Heart right ventricle (tissue), 16 donors: ENCODE measurements at regions not wholly inside any gene's neighbourhood (a gene's known extent, or its start where the extent isn't known, plus 50 kb on each side); places are given as distances from the start of the nearest gene placed in this dataset.

Experiments
- ATAC-seq, 8 donors: fragments of 200-7000 bp; cut with Tn5 transposase; one replicate each; pipeline ENCODE4 v1.9.1; 2020; ENCODE audit warnings: mild to moderate bottlenecking in 8 of 8, moderate library complexity in 8 of 8, moderate number of reproducible peaks in 1 of 8
- DNase-seq, 2 donors: peaks; one replicate each; pipeline ENCODE4 v3.0.0-alpha.2; 2020
- H3K27ac ChIP-seq, 10 donors: fragments of 200-600 bp; sonication (generic) in 2 of 10; one replicate each; pipeline versions ENCODE4 v1.5.0 to v1.8.0; 2020 to 2022; ENCODE audit warnings: mild to moderate bottlenecking in 3 of 10
- H3K27me3 ChIP-seq, 7 donors: fragments of 200-600 bp; one replicate each; pipeline ENCODE4 v1.8.0; 2021 to 2022; ENCODE audit warnings: mild to moderate bottlenecking in 2 of 7
- H3K36me3 ChIP-seq, 9 donors: fragments of 200-600 bp; sonication (generic) in 1 of 9; one replicate each; pipeline versions ENCODE4 v1.5.0 to v1.8.0; 2020 to 2022; ENCODE audit warnings: mild to moderate bottlenecking in 2 of 9
- H3K4me1 ChIP-seq, 9 donors: fragments of 200-600 bp; sonication (generic) in 1 of 9; one replicate each; pipeline versions ENCODE4 v1.5.0 to v1.8.0; 2020 to 2022; ENCODE audit warnings: mild to moderate bottlenecking in 4 of 9
- H3K4me3 ChIP-seq, 10 donors: fragments of 200-600 bp; sonication (generic) in 2 of 10; one replicate each; pipeline versions ENCODE4 v1.5.0 to v1.8.0; 2020 to 2022; ENCODE audit warnings: mild to moderate bottlenecking in 7 of 10, moderate library complexity in 2 of 10
- H3K9me3 ChIP-seq, 11 donors: fragments of 200-600 bp in 10 of 11; sonication (generic) in 2 of 11; one replicate each; pipeline versions ENCODE4 v1.5.0 to v1.8.0; 2013 to 2022; ENCODE audit warnings: mild to moderate bottlenecking in 2 of 11, control low read depth in 1 of 11, moderate library complexity in 1 of 11
- CTCF ChIP-seq, 9 donors: fragments of 200-600 bp; sonication (generic) in 2 of 9; IDR thresholded peaks; one replicate each; pipeline versions ENCODE4 v1.5.0 to v1.8.0; 2021 to 2022; ENCODE audit warnings: antibody characterized with exemption in 9 of 9, mild to moderate bottlenecking in 5 of 9, moderate library complexity in 1 of 9
- WGBS, 2 donors: extraction: QIAGEN DNeasy Blood & Tissue Kit; methylation state at CpG; one replicate each; pipeline ENCODE4 v1.1.7; 2013; ENCODE audit warnings: inconsistent platforms in 1 of 2; 5-methylcytosine and 5-hydroxymethylcytosine counted together
- intact Hi-C, 10 donors: fragments of 100-400 bp; cut with DNase I; formaldehyde crosslinking; loops; one replicate each; pipeline versions ENCODE4 v1.11.1 to v1.14.2; 2022
- donor health status: Arrhythmogenic right ventricular cardiomyopathy.
- donor health status: ischemic (EF 13 %, LVEDD 7.1; RV severe dilation, severe dysfunction).
- donor health status: healthy with polysubstance abuse.
- donor health status: DM: no; HTN: yes; CAD: no.
- donor health status: DM: no; HTN: no; CAD: no.
- donor health status: ischemic (EF 25% LVEDD 6.9; RV normal size, moderate dysfunction).
- donor health status: ischemic (EF 25% LVEDD 5.7; RV mildly dilated, moderate dysfunction).
- donor health status: healthy.
- donor health status: DM: yes; HTN: yes; CAD: no.
- donor health status: Ischemic cardiomyopathy.
- donor health status: ischemic (EF 35%, LVEDD 5.7; RV mildly dilated, moderate dysfunction).
- donor health status: nonischemic (EF 11% LVEDD 7.7; RV severe dilation, severe dysfunction).
- donor health status: DM: yes; HTN: yes; CAD: no.
- donor health status: PGD.
- donor health status: ischemic (EF 29% LVEDD 5.4; RV normal size, mild dysfunction).
- donor health status: nonischemic (EF 23%, LVEDD 6.1; RV moderate dilation, normal function).

- Histone ChIP-seq H3K27ac (no peak overlapping the region), H3K4me3 (no peak overlapping the region), H3K36me3 (no peaks in the 10 kb centered on the region), H3K27me3 (no peaks in the 10 kb centered on the region), H3K4me1 (no peaks in the 10 kb centered on the region), H3K9me3 (peaks cover 0 to 13% (median 0%) of the 10 kb centered on the region in 11 donors)
- 57 to 59% methylated on average over 3 of the region's 3 CpGs for WGBS, 2 donors
- ATAC-seq, result no peak
- TF ChIP-seq CTCF (IDR thresholded peaks at IDR 0.05), result peak in 4 of 9 donors; percentile 5 to 28 (median 16)
- no peak for DNase-seq
- intact Hi-C loops, result no loop called here
These were observed 647.8 kb upstream of the KLHL29 start for GRCh38 chr2:22737144-22737543.

GRCh38 chr2:22741216-22741615 lies 643.8 kb upstream of the KLHL29 start:
- Histone ChIP-seq H3K27ac (no peak overlapping the region), H3K9me3 (no peaks in the 10 kb centered on the region), H3K4me1 (no peaks in the 10 kb centered on the region), H3K4me3 (no peak overlapping the region), H3K27me3 (no peaks in the 10 kb centered on the region), H3K36me3 (no peaks in the 10 kb centered on the region)
- intact Hi-C loops, result no loop called here
- WGBS, 2 donors, result 20% methylated on average over 3 of the region's 3 CpGs
- ATAC-seq, result no peak
- DNase-seq, result no peak
- TF ChIP-seq CTCF (IDR thresholded peaks at IDR 0.05), result no peak

- 86 to 95% methylated on average over 1 of the region's 1 CpG for WGBS, 2 donors
- no peak for TF ChIP-seq CTCF (IDR thresholded peaks at IDR 0.05)
- intact Hi-C loops, result no loop called here
- Histone ChIP-seq H3K27ac (no peak overlapping the region), H3K9me3 (no peaks in the 10 kb centered on the region), H3K4me1 (no peaks in the 10 kb centered on the region), H3K36me3 (no peaks in the 10 kb centered on the region), H3K27me3 (no peaks in the 10 kb centered on the region), H3K4me3 (no peak overlapping the region)
- no peak for ATAC-seq
- no peak for DNase-seq
These were observed 636.1 kb upstream of the KLHL29 start for GRCh38 chr2:22748909-22749308.

- no peaks in the 10 kb centered on the region for H3K36me3 ChIP-seq
- intact Hi-C loops, result no loop called here
- 67 to 70% methylated on average over 7 of the region's 7 CpGs for WGBS, 2 donors
- H3K4me1 ChIP-seq, result no peaks in the 10 kb centered on the region
- DNase-seq (no peak), ATAC-seq (no peak)
- no peak overlapping the region for H3K4me3 ChIP-seq
- H3K9me3 ChIP-seq, result peaks cover 0 to 6% (median 0%) of the 10 kb centered on the region in 11 donors
- no peak for TF ChIP-seq CTCF (IDR thresholded peaks at IDR 0.05)
- no peaks in the 10 kb centered on the region for H3K27me3 ChIP-seq
- H3K27ac ChIP-seq, result no peak overlapping the region
These were observed 631.5 kb upstream of the KLHL29 start for GRCh38 chr2:22753476-22753875.
